ENCODE measurements at regions not wholly inside any gene's neighbourhood (a gene's known extent, or its start where the extent isn't known, plus 50 kb on each side); places are given as distances from the start of the nearest gene placed in this dataset.

DNA sequence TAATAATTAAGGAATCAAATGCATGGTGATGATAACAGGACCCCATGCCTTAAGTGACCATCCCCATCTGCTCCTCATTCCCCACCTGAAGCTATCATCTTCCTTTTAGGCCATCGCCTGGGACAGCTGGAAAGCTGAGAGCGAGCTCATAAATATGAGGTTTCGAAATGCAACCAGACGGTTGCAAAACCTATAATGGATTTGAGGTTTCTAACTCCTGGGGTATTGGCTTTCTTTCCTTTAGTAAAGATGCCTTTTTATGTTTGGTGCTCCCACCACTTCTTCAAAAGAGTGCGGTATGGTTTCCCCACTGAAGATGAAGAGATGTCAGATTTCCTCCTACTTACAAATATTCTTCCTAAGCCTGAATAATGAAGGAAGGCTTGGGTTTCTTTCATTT lies 1589.5 kb upstream of the PIK3C3 start:
- TF ChIP-seq CTCF (conservative IDR thresholded peaks at IDR 0.05; ENCODE audit: low read depth, low read length) (no peak), EZH2 (IDR thresholded peaks at IDR 0.05; ENCODE audit: low read length, unreplicated experiment) (no peak)
